ENCODE measurements at regions not wholly inside any gene's neighbourhood (a gene's known extent, or its start where the extent isn't known, plus 50 kb on each side); places are given as distances from the start of the nearest gene placed in this dataset.

GRCh38 chr20:57888591-57888990 is 178.8 kb upstream of the PMEPA1 start:
- POLR2A ChIA-PET: interaction anchor here (0.6 kb wide), 1 partner anchor 212 kb away, joined by 3 read pairs; no protein-coding TSS in a partner anchor
- no peaks in the 10 kb centered on the region for H3K36me3 ChIP-seq (ENCODE audit: control insufficient read depth in 2 of 2, insufficient read depth in 2 of 2, low read length in 1 of 2)
- ATAC-seq (no peak), FAIRE-seq (no peak), DNase-seq (ENCODE audit: low read depth, low spot score) (no peak)
- intact Hi-C loops (cut with micrococcal nuclease; ENCODE audit: unreplicated experiment) (no loop called here), in situ Hi-C loops (cut with MboI) (no loop called here)
- peaks cover 0 to 4% of the 10 kb centered on the region in 2 experiments; a peak in 3 of 4 replicates for H3K27me3 ChIP-seq (replicated peaks in 1 of 2; ENCODE audit: control insufficient read depth in 2 of 2, insufficient read depth in 2 of 2, low read length in 1 of 2)
- no peaks in the 10 kb centered on the region for H3K9me3 ChIP-seq (replicated peaks; ENCODE audit: control insufficient read depth, insufficient read depth, low read length)
- CTCF ChIA-PET: interaction anchor here (0.5 kb wide), 1 partner anchor 40 kb away, joined by 3 read pairs; no protein-coding TSS in a partner anchor
- SMC1A ChIA-PET (ENCODE audit: uncharacterized antibody, unreplicated experiment): no interaction called here
- no peak overlapping the region for H3K9ac ChIP-seq (ENCODE audit: control insufficient read depth, insufficient read depth, low read length)
- no peak overlapping the region for H3K4me2 ChIP-seq (ENCODE audit: control insufficient read depth, insufficient read depth)
- no peak overlapping the region for H2AFZ ChIP-seq (ENCODE audit: control insufficient read depth, low read depth, low read length)
- no peaks in the 10 kb centered on the region for H3K4me1 ChIP-seq (ENCODE audit: control insufficient read depth, insufficient read depth, low read length)
- BruUV-seq (replicated peaks): no TSS peak
- no peak overlapping the region for H3K4me3 ChIP-seq
- RAD21 ChIA-PET (ENCODE audit: unreplicated experiment): no interaction called here
- no peaks in the 10 kb centered on the region for H3K79me2 ChIP-seq (ENCODE audit: control insufficient read depth, insufficient read depth, low read length)
- no peaks in the 10 kb centered on the region for H4K20me1 ChIP-seq (ENCODE audit: control insufficient read depth, insufficient read depth)
- WGBS (ENCODE audit: insufficient coverage, insufficient replicate concordance, low lambda C conversion rate, missing lambda C conversion rate): 32% methylated on average over 5 of the region's 5 CpGs
- H3K27ac ChIP-seq (ENCODE audit: control insufficient read depth, insufficient read depth): no peak overlapping the region
- TF ChIP-seq ZNF384 (IDR thresholded peaks at IDR 0.05; ENCODE audit: borderline replicate concordance, low read depth, low read length): no peak
- TF ChIP-seq ZNF592 (IDR thresholded peaks at IDR 0.05): no peak
- TF ChIP-seq POLR2A (IDR thresholded peaks at IDR 0.05; ENCODE audit: low read depth, low read length): no peak
- TF ChIP-seq ZZZ3 (IDR thresholded peaks at IDR 0.05; ENCODE audit: control insufficient read depth, insufficient read length, low read depth): no peak
- TF ChIP-seq NRF1 (conservative IDR thresholded peaks at IDR 0.05; ENCODE audit: low read depth, low read length): no peak
- TF ChIP-seq HDAC2 (IDR thresholded peaks at IDR 0.05): no peak
- TF ChIP-seq CBX5 (IDR thresholded peaks at IDR 0.05; ENCODE audit: low read depth): no peak
- TF ChIP-seq, protein P1, sequence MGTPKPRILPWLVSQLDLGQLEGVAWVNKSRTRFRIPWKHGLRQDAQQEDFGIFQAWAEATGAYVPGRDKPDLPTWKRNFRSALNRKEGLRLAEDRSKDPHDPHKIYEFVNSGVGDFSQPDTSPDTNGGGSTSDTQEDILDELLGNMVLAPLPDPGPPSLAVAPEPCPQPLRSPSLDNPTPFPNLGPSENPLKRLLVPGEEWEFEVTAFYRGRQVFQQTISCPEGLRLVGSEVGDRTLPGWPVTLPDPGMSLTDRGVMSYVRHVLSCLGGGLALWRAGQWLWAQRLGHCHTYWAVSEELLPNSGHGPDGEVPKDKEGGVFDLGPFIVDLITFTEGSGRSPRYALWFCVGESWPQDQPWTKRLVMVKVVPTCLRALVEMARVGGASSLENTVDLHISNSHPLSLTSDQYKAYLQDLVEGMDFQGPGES (IDR thresholded peaks at IDR 0.05): no peak

All from GM12878 (cell line).